ENCODE measurements at regions not wholly inside any gene's neighbourhood (a gene's known extent, or its start where the extent isn't known, plus 50 kb on each side); places are given as distances from the start of the nearest gene placed in this dataset.

GRCh38 chr6:163712981-163713380, 298.5 kb downstream of the QKI start:
- Histone ChIP-seq H3K9me3 (ENCODE audit: control insufficient read depth, insufficient read depth, low read length) (no peaks in the 10 kb centered on the region), H3K9ac (ENCODE audit: low read depth, low read length) (no peak overlapping the region), H3K4me1 (ENCODE audit: insufficient read depth, low read length) (no peaks in the 10 kb centered on the region), H3K36me3 (ENCODE audit: insufficient read depth, low read length) (no peaks in the 10 kb centered on the region)

- no peak overlapping the region for H3K9ac ChIP-seq (ENCODE audit: low read depth, low read length)
- H3K4me1 ChIP-seq (ENCODE audit: insufficient read depth, low read length) = no peaks in the 10 kb centered on the region
- no peaks in the 10 kb centered on the region for H3K9me3 ChIP-seq (ENCODE audit: control insufficient read depth, insufficient read depth, low read length)
- no peaks in the 10 kb centered on the region for H3K36me3 ChIP-seq (ENCODE audit: insufficient read depth, low read length)
Measured at GRCh38 chr6:163712566-163712961, 298.0 kb downstream of the QKI start.

DNA sequence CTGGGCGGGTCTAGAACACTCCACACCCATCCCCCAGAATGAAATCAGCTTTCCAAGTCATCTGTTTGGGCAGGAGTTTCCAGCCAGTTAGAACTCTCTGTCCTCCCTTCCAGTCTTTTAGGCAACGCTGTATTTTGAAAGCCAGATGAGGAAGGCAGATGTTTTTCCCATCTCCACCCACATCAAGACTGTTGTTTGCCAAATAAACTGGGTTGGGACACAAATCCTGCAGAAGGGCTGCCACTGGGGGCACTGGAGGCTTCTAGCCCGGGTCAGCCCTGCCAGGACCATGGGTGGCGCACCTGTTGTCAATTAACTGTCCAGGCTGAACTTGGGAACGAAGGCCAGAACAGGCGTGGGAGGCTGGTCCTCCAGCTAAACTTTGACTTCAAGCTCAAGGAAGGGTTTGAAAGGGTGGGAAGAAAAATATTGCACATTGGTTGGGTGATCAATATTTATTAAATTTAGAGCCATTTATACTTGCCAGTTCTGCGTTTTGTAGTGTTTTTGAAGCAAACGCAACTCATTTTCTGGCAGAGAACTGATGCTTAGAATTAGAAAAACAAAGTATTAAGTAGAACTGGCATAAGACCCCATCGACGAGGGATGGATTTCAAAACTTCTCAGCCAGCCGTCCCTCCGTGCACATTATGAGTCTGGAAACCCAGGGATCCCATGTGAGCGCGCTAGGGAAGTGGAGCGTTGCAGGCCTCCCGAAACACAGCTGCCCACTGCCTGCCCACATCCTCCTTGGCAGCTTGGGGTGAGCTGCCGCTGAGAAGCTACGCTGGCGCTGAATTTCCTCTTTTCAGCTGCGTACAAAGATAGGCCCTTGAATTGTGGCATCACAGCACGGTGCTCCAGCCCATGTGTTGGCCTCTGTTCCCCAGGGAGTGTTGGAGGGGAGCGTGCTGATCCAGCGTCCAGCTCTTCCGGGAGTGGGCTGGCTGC, 297.4 kb downstream of the QKI start:
- Histone ChIP-seq H3K9me3 (ENCODE audit: control insufficient read depth, insufficient read depth, low read length) (no peaks in the 10 kb centered on the region), H3K9ac (ENCODE audit: low read depth, low read length) (no peak overlapping the region), H3K36me3 (ENCODE audit: insufficient read depth, low read length) (no peaks in the 10 kb centered on the region), H3K4me1 (ENCODE audit: insufficient read depth, low read length) (no peaks in the 10 kb centered on the region)

GRCh38 chr6:163710532-163711470, 296.3 kb downstream of the QKI start:
- H3K9me3 ChIP-seq (ENCODE audit: control insufficient read depth, insufficient read depth, low read length) = no peaks in the 10 kb centered on the region
- H3K9ac ChIP-seq (ENCODE audit: low read depth, low read length) = no peak overlapping the region
- no peaks in the 10 kb centered on the region for H3K36me3 ChIP-seq (ENCODE audit: insufficient read depth, low read length)
- H3K4me1 ChIP-seq (ENCODE audit: insufficient read depth, low read length) = 0 out of 2 replicates have a peak, but pooled peaks cover 7% of the 10 kb centered on the region

DNA sequence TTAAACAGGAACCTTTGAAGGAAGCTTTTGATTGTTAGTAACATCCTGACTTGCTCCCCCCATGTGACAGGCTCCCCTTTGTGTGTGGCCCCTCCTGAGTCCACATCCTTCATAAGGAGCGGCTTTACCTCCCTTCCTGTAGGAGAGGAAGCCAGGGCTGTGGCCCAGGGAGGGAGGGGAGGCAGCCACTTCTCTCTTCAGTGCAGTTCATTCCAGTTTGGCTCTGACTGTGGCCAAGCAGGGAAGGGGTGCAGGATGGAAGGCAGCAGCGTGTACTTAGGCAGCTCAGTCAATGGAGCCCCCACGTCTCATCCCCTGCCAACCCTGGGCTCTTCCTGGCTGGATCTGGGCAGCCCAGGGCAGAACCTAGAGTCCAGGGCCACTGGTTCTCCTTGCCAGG, 295.2 kb downstream of the QKI start:
- Histone ChIP-seq H3K36me3 (ENCODE audit: insufficient read depth, low read length) (no peaks in the 10 kb centered on the region), H3K4me1 (ENCODE audit: insufficient read depth, low read length) (0 out of 2 replicates have a peak, but pooled peaks cover 7% of the 10 kb centered on the region), H3K9me3 (ENCODE audit: control insufficient read depth, insufficient read depth, low read length) (no peaks in the 10 kb centered on the region), H3K9ac (ENCODE audit: low read depth, low read length) (no peak overlapping the region)

DNA sequence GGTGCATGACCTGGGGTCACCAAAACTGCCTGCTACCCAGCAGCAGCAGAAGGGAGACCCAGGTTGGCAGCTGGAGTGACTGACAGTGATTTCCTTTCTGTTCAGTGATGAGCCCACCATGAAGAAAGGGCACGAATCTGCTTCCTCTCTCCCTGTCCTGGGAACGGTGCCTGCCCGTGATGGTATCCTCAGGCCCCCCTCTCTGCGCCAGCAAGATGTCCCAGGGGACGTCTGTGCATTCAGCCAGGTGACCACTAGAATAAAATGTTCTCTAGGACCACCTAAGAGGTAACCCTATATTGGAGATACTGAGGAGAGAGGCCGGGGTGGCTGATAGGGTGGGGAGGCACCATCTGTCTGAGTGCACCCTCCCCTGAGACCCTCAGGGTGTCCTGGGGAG, 294.7 kb downstream of the QKI start:
- H3K4me1 ChIP-seq (ENCODE audit: insufficient read depth, low read length) = 0 out of 2 replicates have a peak, but pooled peaks cover 7% of the 10 kb centered on the region
- no peaks in the 10 kb centered on the region for H3K9me3 ChIP-seq (ENCODE audit: control insufficient read depth, insufficient read depth, low read length)
- H3K9ac ChIP-seq (ENCODE audit: low read depth, low read length) = no peak overlapping the region
- no peaks in the 10 kb centered on the region for H3K36me3 ChIP-seq (ENCODE audit: insufficient read depth, low read length)

DNA sequence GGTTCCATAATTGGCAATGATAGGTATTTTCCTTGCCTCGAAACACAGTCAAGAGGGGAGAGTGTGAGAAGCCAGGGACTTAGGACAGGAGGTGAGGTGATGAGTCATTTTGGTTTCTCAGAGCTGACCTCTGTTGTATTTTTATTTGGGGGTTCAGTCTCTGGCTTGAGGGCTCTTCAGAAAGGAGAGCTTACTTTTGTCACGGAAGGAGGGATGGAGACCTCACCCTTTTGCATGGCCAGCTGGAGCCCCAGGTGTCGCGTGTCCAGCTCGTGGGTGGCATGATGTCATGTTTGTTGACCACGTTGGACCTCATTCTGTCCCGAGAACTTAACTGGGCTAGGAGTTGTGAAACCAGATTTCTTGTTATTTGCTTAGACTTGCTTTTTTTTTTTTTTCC, 293.9 kb downstream of the QKI start:
- no peaks in the 10 kb centered on the region for H3K9me3 ChIP-seq (ENCODE audit: control insufficient read depth, insufficient read depth, low read length)
- H3K9ac ChIP-seq (ENCODE audit: low read depth, low read length) = no peak overlapping the region
- no peaks in the 10 kb centered on the region for H3K36me3 ChIP-seq (ENCODE audit: insufficient read depth, low read length)
- H3K4me1 ChIP-seq (ENCODE audit: insufficient read depth, low read length) = 0 out of 2 replicates have a peak, but pooled peaks cover 7% of the 10 kb centered on the region

DNA sequence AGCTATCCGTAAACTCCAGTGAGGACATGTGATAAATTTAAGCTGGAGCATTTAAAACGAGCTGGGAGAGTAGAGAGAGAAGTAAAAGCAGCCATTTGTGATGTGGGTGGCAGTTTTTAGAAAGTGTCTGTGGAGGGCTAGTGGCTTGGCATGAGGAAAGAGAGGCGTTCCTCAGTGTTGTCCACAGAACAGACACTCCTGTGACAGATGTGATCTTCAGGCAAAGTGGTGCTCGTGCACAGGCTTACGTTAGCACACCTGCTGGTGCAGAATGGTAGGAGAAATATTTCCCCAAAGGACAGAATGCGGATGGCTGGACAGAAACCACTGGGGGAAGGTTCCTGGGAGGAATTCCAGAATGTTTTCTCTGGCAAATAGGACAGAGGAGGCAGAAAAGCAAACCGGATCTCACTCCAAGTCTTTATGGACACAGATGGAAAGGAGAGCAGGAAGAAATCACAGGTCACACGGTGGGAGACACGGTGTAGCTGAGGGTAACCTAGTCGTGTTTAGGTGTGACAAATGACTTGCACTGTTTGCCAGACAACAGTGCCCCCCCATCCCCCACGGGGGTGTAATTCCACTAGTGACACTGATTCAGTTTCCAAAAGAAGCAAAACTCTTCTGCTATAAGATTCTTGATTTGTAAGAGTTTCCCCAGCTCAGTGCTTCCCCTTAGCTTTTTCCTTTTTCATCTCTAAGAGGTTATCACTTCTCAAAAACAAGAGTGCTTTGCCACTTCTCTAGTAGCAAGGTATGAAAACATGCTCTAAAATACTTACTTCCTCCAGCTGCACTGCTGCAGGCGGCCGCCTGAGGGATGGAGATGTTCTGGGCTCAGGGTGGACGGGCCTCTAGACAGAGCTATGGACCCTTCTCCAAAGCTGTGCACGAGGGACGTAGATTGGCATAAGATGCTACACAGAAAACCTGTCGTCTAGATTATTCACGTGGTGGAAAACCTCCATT, 293.2 kb downstream of the QKI start:
- Histone ChIP-seq H3K36me3 (ENCODE audit: insufficient read depth, low read length) (no peaks in the 10 kb centered on the region), H3K4me1 (ENCODE audit: insufficient read depth, low read length) (0 out of 2 replicates have a peak, but pooled peaks cover 7% of the 10 kb centered on the region), H3K9me3 (ENCODE audit: control insufficient read depth, insufficient read depth, low read length) (no peaks in the 10 kb centered on the region; the same call in 1 of the 2 replicates), H3K9ac (ENCODE audit: low read depth, low read length) (no peak overlapping the region)

DNA sequence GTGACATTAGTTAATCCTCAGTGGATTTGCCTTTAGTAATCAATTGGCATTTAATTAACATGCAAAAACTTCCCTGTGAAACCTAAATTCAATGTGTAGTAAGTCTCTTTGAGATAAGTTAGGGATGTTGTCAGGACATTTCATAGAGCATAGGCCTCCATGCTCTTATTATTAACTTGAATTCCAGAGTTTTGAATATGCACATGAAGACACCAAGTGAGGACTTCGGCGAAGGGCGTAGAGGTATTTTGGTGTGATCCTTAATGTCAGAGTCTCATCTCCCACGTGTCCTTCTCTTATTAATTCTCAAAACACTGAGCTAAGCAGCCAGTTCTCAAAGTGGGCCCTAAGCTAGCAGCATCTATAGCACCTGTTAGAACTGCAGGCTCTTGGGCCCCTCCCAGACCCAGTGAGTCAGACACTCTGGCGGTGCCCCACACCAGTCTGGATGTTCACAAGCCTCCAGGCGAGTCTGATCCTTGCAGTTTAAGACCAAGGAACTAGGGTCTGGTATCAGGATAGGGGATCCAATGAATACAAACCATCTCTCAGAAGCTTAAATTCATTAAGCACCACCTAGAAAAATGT, 292.1 kb downstream of the QKI start:
- no peak overlapping the region for H3K9ac ChIP-seq (ENCODE audit: low read depth, low read length)
- H3K4me1 ChIP-seq (ENCODE audit: insufficient read depth, low read length) = 0 out of 2 replicates have a peak, but pooled peaks cover 7% of the 10 kb centered on the region
- H3K9me3 ChIP-seq (ENCODE audit: control insufficient read depth, insufficient read depth, low read length) = no peaks in the 10 kb centered on the region; the same call in 1 of the 2 replicates
- no peaks in the 10 kb centered on the region for H3K36me3 ChIP-seq (ENCODE audit: insufficient read depth, low read length)

GRCh38 chr6:163705923-163706322, 291.4 kb downstream of the QKI start:
- H3K9me3 ChIP-seq (ENCODE audit: control insufficient read depth, insufficient read depth, low read length) = no peaks in the 10 kb centered on the region; the same call in 1 of the 2 replicates
- H3K4me1 ChIP-seq (ENCODE audit: insufficient read depth, low read length) = 0 out of 2 replicates have a peak, but pooled peaks cover 7% of the 10 kb centered on the region
- no peaks in the 10 kb centered on the region for H3K36me3 ChIP-seq (ENCODE audit: insufficient read depth, low read length)
- no peak overlapping the region for H3K9ac ChIP-seq (ENCODE audit: low read depth, low read length)

DNA sequence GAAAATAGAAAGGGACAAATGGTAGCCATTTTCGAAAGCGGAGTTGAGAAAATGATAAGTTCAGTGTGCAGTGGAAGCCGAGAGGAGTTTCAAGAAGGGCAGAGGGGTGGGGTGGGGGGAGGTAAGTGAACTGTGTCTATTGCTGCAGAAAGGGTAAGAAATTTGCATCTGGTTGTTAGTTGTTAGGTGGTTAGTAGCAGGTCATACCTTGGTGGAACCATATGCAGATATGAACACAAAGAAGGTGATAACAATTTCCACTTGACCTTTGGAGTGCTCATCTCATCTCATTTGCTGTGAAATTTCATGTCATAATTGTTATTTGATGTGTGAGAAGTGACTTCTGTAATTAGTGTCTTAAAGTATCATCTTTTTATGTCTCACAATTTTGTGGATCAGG, 288.2 kb downstream of the QKI start:
- Histone ChIP-seq H3K9me3 (ENCODE audit: control insufficient read depth, insufficient read depth, low read length) (no peaks in the 10 kb centered on the region; the same call in 1 of the 2 replicates), H3K36me3 (ENCODE audit: insufficient read depth, low read length) (no peaks in the 10 kb centered on the region), H3K4me1 (ENCODE audit: insufficient read depth, low read length) (0 out of 2 replicates have a peak, but pooled peaks cover 7% of the 10 kb centered on the region), H3K9ac (ENCODE audit: low read depth, low read length) (no peak overlapping the region)

- Histone ChIP-seq H3K36me3 (ENCODE audit: insufficient read depth, low read length) (no peaks in the 10 kb centered on the region), H3K4me1 (ENCODE audit: insufficient read depth, low read length) (0 out of 2 replicates have a peak, but pooled peaks cover 7% of the 10 kb centered on the region), H3K9me3 (ENCODE audit: control insufficient read depth, insufficient read depth, low read length) (no peaks in the 10 kb centered on the region; the same call in 1 of the 2 replicates), H3K9ac (ENCODE audit: low read depth, low read length) (no peak overlapping the region)
Measured at GRCh38 chr6:163701762-163702161, 287.2 kb downstream of the QKI start.

- Histone ChIP-seq H3K36me3 (ENCODE audit: insufficient read depth, low read length) (no peaks in the 10 kb centered on the region), H3K4me1 (ENCODE audit: insufficient read depth, low read length) (no peaks in the 10 kb centered on the region), H3K9me3 (ENCODE audit: control insufficient read depth, insufficient read depth, low read length) (no peaks in the 10 kb centered on the region; the same call in 1 of the 2 replicates), H3K9ac (ENCODE audit: low read depth, low read length) (no peak overlapping the region)
Measured at GRCh38 chr6:163698086-163698485, 283.6 kb downstream of the QKI start.
